ENCODE measurements at regions not wholly inside any gene's neighbourhood (a gene's known extent, or its start where the extent isn't known, plus 50 kb on each side); places are given as distances from the start of the nearest gene placed in this dataset.

GRCh38 chr14:101472518-101472849, 88.8 kb upstream of the DIO3 start:
- H3K9ac ChIP-seq (ENCODE audit: low read depth, low read length): no peak overlapping the region
- no peak for ATAC-seq (ENCODE audit: insufficient read depth, low read depth)
- no peaks in the 10 kb centered on the region for H3K36me3 ChIP-seq (ENCODE audit: insufficient read depth, low read length)
- H4K20me1 ChIP-seq (ENCODE audit: insufficient read depth, low read length): peaks cover 10% of the 10 kb centered on the region; the same call in 1 of the 2 replicates
- no peak overlapping the region for H3K4me3 ChIP-seq (ENCODE audit: low read depth in 1 of 2, low read length in 2 of 2)
- peaks cover 7% of the 10 kb centered on the region for H3K27me3 ChIP-seq (ENCODE audit: insufficient read depth, low read length, poor library complexity)
- no peak overlapping the region for H3K27ac ChIP-seq (ENCODE audit: low read length)
- no peak overlapping the region for H2AFZ ChIP-seq (ENCODE audit: low read depth, low read length)
- TF ChIP-seq EZH2 (IDR thresholded peaks at IDR 0.05; ENCODE audit: borderline replicate concordance, low read depth, low read length, severe bottlenecking) (no peak), CTCF (IDR thresholded peaks at IDR 0.05; ENCODE audit: borderline replicate concordance, extremely low read depth, low read length, poor library complexity, severe bottlenecking) (no peak)
- no peaks in the 10 kb centered on the region for H3K9me3 ChIP-seq (ENCODE audit: insufficient read depth, low read length, severe bottlenecking)
- no peak overlapping the region for H3K4me2 ChIP-seq (ENCODE audit: insufficient read depth, low read length)
- H3K79me2 ChIP-seq (ENCODE audit: insufficient read depth, low read length): no peaks in the 10 kb centered on the region
- no peak for DNase-seq
- no peaks in the 10 kb centered on the region for H3K4me1 ChIP-seq (ENCODE audit: insufficient read depth, low read length)

- H3K79me2 ChIP-seq (ENCODE audit: insufficient read depth, low read length): no peaks in the 10 kb centered on the region
- no peak for TF ChIP-seq CTCF (IDR thresholded peaks at IDR 0.05; ENCODE audit: borderline replicate concordance, extremely low read depth, low read length, poor library complexity, severe bottlenecking)
- no peak for TF ChIP-seq EZH2 (IDR thresholded peaks at IDR 0.05; ENCODE audit: borderline replicate concordance, low read depth, low read length, severe bottlenecking)
- no peaks in the 10 kb centered on the region for H3K9me3 ChIP-seq (ENCODE audit: insufficient read depth, low read length, severe bottlenecking)
- peaks cover 10% of the 10 kb centered on the region; the same call in 1 of the 2 replicates for H4K20me1 ChIP-seq (ENCODE audit: insufficient read depth, low read length)
- ATAC-seq (ENCODE audit: insufficient read depth, low read depth) (no peak), DNase-seq (no peak)
- H2AFZ ChIP-seq (ENCODE audit: low read depth, low read length): no peak overlapping the region
- H3K27ac ChIP-seq (ENCODE audit: low read length): no peak overlapping the region
- H3K4me3 ChIP-seq (ENCODE audit: low read depth in 1 of 2, low read length in 2 of 2): no peak overlapping the region
- no peak overlapping the region for H3K4me2 ChIP-seq (ENCODE audit: insufficient read depth, low read length)
- H3K36me3 ChIP-seq (ENCODE audit: insufficient read depth, low read length): no peaks in the 10 kb centered on the region
- H3K27me3 ChIP-seq (ENCODE audit: insufficient read depth, low read length, poor library complexity): peaks cover 4% of the 10 kb centered on the region
- H3K4me1 ChIP-seq (ENCODE audit: insufficient read depth, low read length): no peaks in the 10 kb centered on the region
- H3K9ac ChIP-seq (ENCODE audit: low read depth, low read length): no peak overlapping the region
These were observed 88.1 kb upstream of the DIO3 start for GRCh38 chr14:101473045-101473729.

- H3K4me1 ChIP-seq (ENCODE audit: insufficient read depth, low read length): no peaks in the 10 kb centered on the region
- ATAC-seq (ENCODE audit: insufficient read depth, low read depth) (no peak), DNase-seq (no peak)
- no peaks in the 10 kb centered on the region for H3K9me3 ChIP-seq (ENCODE audit: insufficient read depth, low read length, severe bottlenecking)
- H2AFZ ChIP-seq (ENCODE audit: low read depth, low read length): no peak overlapping the region
- no peaks in the 10 kb centered on the region for H3K79me2 ChIP-seq (ENCODE audit: insufficient read depth, low read length)
- H3K36me3 ChIP-seq (ENCODE audit: insufficient read depth, low read length): no peaks in the 10 kb centered on the region
- H3K27ac ChIP-seq (ENCODE audit: low read length): no peak overlapping the region
- H3K27me3 ChIP-seq (ENCODE audit: insufficient read depth, low read length, poor library complexity): no peaks in the 10 kb centered on the region
- H3K4me3 ChIP-seq (ENCODE audit: low read depth in 1 of 2, low read length in 2 of 2): no peak overlapping the region
- H3K4me2 ChIP-seq (ENCODE audit: insufficient read depth, low read length): no peak overlapping the region
- peaks cover 10% of the 10 kb centered on the region; the same call in 1 of the 2 replicates for H4K20me1 ChIP-seq (ENCODE audit: insufficient read depth, low read length)
- H3K9ac ChIP-seq (ENCODE audit: low read depth, low read length): no peak overlapping the region
- no peak for TF ChIP-seq CTCF (IDR thresholded peaks at IDR 0.05; ENCODE audit: borderline replicate concordance, extremely low read depth, low read length, poor library complexity, severe bottlenecking)
- TF ChIP-seq EZH2 (IDR thresholded peaks at IDR 0.05; ENCODE audit: borderline replicate concordance, low read depth, low read length, severe bottlenecking): no peak
These were observed 87.3 kb upstream of the DIO3 start for GRCh38 chr14:101473795-101474562.
